Activated naive CD4-positive, alpha-beta T cell treated with anti-CD3 and anti-CD28 coated beads for 36 hours (primary cell): ENCODE measurements at regions not wholly inside any gene's neighbourhood (a gene's known extent, or its start where the extent isn't known, plus 50 kb on each side); places are given as distances from the start of the nearest gene placed in this dataset.

Source experiments
- CTCF ChIA-PET: fragments of 350-600 bp; sonication (Branson Sonifier 250); formaldehyde crosslinking; loops from one replicate; lab custom pipeline; 2021; ENCODE audit warnings: antibody characterized with exemption; lab: Charles Lee
- DNase-seq: peaks from one replicate; pipeline ENCODE4 v3.0.0-alpha.2; 2020
- H3K27ac Mint-ChIP-seq: one replicate; pipeline ENCODE4 v1.8.0; 2021; ENCODE audit warnings: mild to moderate bottlenecking, mixed read lengths
- H3K27me3 Mint-ChIP-seq: one replicate; pipeline ENCODE4 v1.8.0; 2021; ENCODE audit warnings: low read depth, mixed read lengths
- H3K36me3 Mint-ChIP-seq: one replicate; pipeline ENCODE4 v1.8.0; 2021; ENCODE audit warnings: low read depth, mixed read lengths
- H3K4me1 Mint-ChIP-seq: one replicate; pipeline ENCODE4 v1.8.0; 2021; ENCODE audit warnings: low read depth, mixed read lengths
- H3K4me3 Mint-ChIP-seq: one replicate; pipeline ENCODE4 v1.8.0; 2021; ENCODE audit warnings: mild to moderate bottlenecking, moderate library complexity, mixed read lengths
- H3K9me3 Mint-ChIP-seq: one replicate; pipeline ENCODE4 v1.8.0; 2021; ENCODE audit warnings: mixed read lengths
- intact Hi-C: fragments of 100-400 bp; cut with micrococcal nuclease; formaldehyde crosslinking; loops from one replicate; pipeline ENCODE4 v1.15.1; 2023

DNA sequence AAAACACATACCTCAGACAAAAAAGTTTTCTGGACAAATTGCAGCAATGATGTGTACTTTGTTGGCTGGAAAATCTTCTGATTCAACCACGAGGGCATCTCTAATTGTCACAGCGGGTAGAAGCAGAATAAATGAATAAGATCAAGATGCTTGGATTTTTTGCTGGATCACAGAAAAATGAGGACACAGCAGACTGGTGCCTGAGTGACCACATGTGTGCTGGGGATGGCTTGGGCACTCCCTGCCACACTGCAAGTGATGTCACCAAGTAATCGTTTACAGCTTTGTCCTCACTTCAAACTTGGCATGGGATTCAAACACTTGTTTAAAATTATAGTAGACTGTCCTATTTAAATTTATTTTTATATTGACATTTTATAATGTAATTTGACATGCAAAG, 557.0 kb downstream of the SPRY1 start:
- Mint-ChIP-seq H3K4me1 (no peaks in the 10 kb centered on the region), H3K4me3 (no peak overlapping the region), H3K9me3 (no peaks in the 10 kb centered on the region), H3K36me3 (no peaks in the 10 kb centered on the region), H3K27ac (no peak overlapping the region), H3K27me3 (no peaks in the 10 kb centered on the region)
- CTCF ChIA-PET, result no interaction called here
- intact Hi-C loops, result no loop called here
- DNase-seq, result no peak

DNA sequence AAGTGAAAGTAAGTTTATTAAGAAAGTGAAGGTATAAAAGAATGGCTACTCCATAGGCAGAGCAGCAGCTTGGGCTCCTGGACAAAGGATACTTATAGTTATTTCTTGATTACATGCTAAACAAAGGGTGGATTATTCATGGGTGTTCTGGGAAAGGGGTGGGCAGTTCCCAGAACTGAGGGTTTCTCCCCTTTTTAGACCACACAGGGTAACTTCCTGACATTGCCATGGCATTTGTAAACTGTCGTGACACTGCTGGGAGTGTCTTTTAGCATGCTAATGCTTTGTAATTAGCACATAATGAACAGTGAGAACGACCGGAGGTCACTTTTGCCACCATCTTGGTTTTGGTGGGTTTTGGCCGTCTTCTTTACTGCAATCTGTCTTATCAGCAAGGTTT, 557.6 kb downstream of the SPRY1 start:
- intact Hi-C loops, result no loop called here
- no peak overlapping the region for H3K4me3 Mint-ChIP-seq
- no peak for DNase-seq
- no peaks in the 10 kb centered on the region for H3K9me3 Mint-ChIP-seq
- H3K36me3 Mint-ChIP-seq, result no peaks in the 10 kb centered on the region
- no peak overlapping the region for H3K27ac Mint-ChIP-seq
- H3K27me3 Mint-ChIP-seq, result no peaks in the 10 kb centered on the region
- CTCF ChIA-PET, result no interaction called here
- no peaks in the 10 kb centered on the region for H3K4me1 Mint-ChIP-seq

DNA sequence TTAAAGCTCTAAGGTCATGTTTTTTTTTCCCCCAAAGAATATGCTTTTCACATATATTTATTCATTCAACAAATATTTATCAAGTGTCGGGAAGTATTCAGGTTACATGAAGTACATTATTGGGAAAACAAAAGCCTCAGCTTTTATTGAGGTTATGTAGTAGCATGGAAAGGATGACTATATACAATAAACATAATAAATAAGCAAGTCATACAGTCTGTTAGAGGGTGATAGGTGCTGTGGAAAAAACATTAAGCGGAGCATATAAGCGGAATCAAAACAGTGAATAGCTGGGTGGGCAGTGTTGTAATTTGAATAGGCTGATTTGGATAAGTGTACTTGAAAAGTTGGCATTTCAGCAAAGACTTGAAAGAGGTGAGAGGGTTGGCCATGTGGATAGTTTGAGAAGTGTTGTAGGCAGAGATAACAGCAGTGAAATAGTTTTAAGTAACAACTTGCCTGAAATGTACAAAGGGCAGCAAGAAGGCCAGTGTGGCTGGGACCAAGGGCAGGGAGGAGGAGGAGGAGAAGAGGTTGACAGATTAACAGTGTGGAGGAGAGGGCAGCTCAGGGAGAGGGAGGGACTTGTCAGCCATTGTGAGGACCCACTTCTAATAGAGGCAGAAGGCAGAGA, 558.7 kb downstream of the SPRY1 start:
- no peak for DNase-seq
- intact Hi-C loops, result no loop called here
- Mint-ChIP-seq H3K4me1 (no peaks in the 10 kb centered on the region), H3K27me3 (no peaks in the 10 kb centered on the region), H3K27ac (no peak overlapping the region), H3K4me3 (no peak overlapping the region), H3K36me3 (no peaks in the 10 kb centered on the region), H3K9me3 (no peaks in the 10 kb centered on the region)
- CTCF ChIA-PET, result no interaction called here

DNA sequence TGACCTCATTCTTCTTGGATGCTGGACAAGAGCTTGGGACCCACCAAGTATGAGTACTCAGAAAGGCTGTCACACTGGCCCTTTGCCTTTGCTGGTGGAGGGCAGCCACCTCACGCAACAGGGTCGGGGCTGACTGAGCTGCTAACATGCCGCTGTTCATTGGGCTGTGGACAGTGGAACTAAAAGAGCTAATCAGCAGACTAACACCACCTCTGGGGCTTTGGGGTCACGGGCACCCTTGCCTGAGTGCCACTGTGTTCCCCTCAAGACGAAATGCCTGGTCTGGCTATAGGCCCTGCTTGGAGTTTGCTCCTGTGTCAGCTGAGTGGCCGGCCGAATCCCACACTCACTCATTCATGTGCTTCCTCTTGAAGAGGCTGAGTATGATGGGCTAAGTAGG, 559.6 kb downstream of the SPRY1 start:
- Mint-ChIP-seq H3K36me3 (no peaks in the 10 kb centered on the region), H3K27me3 (no peaks in the 10 kb centered on the region), H3K27ac (no peak overlapping the region), H3K4me3 (no peak overlapping the region), H3K4me1 (no peaks in the 10 kb centered on the region), H3K9me3 (no peaks in the 10 kb centered on the region)
- intact Hi-C loops, result no loop called here
- no peak for DNase-seq
- CTCF ChIA-PET, result no interaction called here

DNA sequence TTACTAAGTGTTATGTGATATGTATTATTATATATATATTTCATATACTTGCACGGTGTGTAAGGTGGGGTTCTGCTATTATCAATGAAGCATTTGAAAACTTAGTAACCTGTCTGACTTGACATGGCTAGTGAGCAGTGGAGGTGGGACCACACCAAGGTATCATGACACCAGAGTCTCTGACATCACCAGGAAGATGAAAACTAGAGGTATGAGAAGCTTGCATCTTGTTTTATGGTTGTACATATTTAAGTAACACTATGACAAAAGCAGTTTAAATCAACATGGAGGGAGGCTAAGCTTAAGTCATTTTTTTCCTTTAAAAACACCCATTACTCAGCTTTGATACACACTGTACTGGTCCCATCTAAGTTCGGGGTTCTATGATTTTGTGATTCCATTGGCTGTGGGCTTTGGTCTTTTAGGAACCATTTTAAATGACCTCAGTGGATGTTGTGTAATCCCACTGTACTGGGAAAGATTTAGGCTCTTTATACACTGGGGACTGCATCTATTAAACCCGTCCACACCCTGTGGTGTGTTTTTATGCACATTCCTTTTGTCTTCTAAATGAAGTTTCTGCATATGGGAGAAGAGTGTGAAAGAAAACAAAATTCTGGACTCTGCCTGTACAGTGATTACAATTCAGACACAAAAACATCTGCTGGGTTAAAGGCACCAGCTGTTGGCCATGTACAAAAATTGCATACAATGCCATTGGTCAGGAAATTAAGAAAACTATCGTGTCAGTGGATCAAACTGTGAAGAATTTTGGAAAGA, 570.6 kb downstream of the SPRY1 start:
- CTCF ChIA-PET, result no interaction called here
- Mint-ChIP-seq H3K27ac (no peak overlapping the region), H3K36me3 (no peaks in the 10 kb centered on the region), H3K4me3 (no peak overlapping the region), H3K4me1 (no peaks in the 10 kb centered on the region), H3K9me3 (no peaks in the 10 kb centered on the region), H3K27me3 (no peaks in the 10 kb centered on the region)
- intact Hi-C loops, result no loop called here
- no peak for DNase-seq

DNA sequence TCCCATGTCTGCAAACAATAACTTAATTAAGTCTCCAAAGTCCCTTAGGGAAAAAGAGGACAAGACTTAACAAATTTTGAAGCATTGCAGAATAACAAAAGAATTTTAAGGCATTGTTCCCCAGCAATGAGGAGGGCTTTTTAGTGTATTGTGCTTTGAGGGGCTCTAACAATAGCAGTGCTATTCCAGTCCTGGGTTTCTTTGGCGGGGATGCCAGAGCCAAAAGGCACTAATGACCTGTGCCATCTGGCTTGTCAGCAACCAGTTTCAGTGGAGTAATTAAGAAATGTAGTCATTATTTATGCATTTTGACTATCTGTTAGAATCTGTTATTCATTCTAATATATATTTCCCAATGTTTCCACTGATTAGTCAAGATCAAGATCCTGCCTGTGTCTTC, 575.4 kb downstream of the SPRY1 start:
- H3K9me3 Mint-ChIP-seq, result no peaks in the 10 kb centered on the region
- no peaks in the 10 kb centered on the region for H3K36me3 Mint-ChIP-seq
- no peak for DNase-seq
- no peak overlapping the region for H3K27ac Mint-ChIP-seq
- CTCF ChIA-PET, result no interaction called here
- intact Hi-C loops, result no loop called here
- no peaks in the 10 kb centered on the region for H3K27me3 Mint-ChIP-seq
- no peak overlapping the region for H3K4me3 Mint-ChIP-seq
- no peaks in the 10 kb centered on the region for H3K4me1 Mint-ChIP-seq

DNA sequence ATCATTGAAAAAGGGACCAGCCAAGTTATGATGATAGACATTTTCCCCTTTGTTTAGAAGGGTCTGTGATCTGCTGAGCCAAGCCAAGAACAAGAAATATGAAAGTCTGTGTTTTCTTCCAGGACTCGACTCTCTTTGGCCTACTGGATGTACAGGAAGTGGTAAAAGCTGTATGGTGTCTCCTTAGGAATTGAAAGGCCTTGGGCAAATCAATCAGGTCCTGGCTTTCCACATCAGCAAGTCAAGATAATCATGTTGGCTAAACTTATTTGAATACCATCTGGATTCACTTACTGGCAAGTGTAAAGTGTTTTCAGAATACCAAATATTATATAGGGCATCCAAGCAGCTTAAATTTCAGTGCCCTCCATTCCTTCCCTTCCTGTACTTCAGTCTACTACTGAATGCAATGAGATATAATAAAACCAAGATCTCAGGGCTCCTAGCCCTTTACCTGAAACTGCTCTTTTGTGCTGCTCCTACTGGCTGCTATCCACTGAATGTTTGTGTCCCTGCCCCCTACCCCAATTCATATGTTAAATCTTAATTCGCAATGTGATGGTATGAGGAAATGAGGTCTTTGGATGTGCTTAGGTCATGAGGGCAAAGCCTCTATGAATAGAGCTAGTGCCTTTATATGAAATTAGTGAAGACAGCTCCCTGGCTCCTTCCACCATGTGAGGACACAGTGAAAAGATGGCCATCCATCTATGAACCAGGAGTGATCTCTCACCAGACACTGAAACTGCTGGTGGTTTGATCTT, 578.0 kb downstream of the SPRY1 start:
- no peak overlapping the region for H3K27ac Mint-ChIP-seq
- peaks cover 2% of the 10 kb centered on the region for H3K9me3 Mint-ChIP-seq
- intact Hi-C loops, result no loop called here
- no peaks in the 10 kb centered on the region for H3K36me3 Mint-ChIP-seq
- CTCF ChIA-PET, result no interaction called here
- H3K4me3 Mint-ChIP-seq, result no peak overlapping the region
- H3K27me3 Mint-ChIP-seq, result no peaks in the 10 kb centered on the region
- no peak for DNase-seq
- H3K4me1 Mint-ChIP-seq, result no peaks in the 10 kb centered on the region

DNA sequence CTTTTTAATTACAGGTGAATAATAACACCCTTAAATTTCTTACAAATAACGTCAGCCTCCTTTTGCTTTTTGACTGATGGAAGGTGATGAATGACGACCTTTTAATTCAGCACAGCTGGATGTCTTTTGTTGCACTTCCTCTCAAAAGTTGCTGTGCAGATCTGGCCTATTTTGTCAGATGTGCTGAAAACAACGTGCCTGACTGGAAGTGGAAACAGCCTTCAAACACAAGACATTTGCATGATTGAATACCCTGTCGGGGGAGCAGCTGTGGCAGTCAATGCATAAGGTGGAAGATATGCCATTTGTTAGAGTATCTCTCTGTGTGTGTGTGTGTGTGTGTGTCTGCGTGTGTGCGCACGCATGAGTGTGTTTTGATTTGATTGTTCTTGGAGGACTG, 579.7 kb downstream of the SPRY1 start:
- H3K4me3 Mint-ChIP-seq, result no peak overlapping the region
- no peaks in the 10 kb centered on the region for H3K4me1 Mint-ChIP-seq
- CTCF ChIA-PET, result no interaction called here
- H3K27ac Mint-ChIP-seq, result no peak overlapping the region
- DNase-seq, result no peak
- peaks cover 2% of the 10 kb centered on the region for H3K9me3 Mint-ChIP-seq
- intact Hi-C loops, result no loop called here
- H3K36me3 Mint-ChIP-seq, result no peaks in the 10 kb centered on the region
- no peaks in the 10 kb centered on the region for H3K27me3 Mint-ChIP-seq

DNA sequence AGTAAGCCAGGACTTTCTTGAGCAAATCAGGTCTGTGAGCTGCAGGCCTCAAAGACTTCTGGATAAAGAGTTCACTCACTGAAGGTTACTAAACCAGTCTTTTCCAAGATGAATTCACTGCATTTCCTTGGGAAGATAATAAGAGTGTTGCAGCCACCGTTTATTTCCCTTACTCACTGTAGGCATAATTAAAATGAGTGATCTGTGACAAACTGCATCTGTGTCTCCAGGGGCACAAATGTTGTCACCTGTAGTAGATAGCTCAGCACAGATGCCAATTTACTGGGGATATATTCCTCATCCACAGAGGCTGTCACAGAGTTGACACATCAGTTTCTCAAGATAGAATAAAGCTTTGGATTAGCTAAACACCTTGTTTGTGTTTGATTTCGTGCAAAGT, 580.2 kb downstream of the SPRY1 start:
- H3K36me3 Mint-ChIP-seq, result no peaks in the 10 kb centered on the region
- CTCF ChIA-PET, result no interaction called here
- intact Hi-C loops, result no loop called here
- no peak for DNase-seq
- H3K4me1 Mint-ChIP-seq, result no peaks in the 10 kb centered on the region
- H3K27me3 Mint-ChIP-seq, result no peaks in the 10 kb centered on the region
- no peak overlapping the region for H3K27ac Mint-ChIP-seq
- peaks cover 2% of the 10 kb centered on the region for H3K9me3 Mint-ChIP-seq
- no peak overlapping the region for H3K4me3 Mint-ChIP-seq

DNA sequence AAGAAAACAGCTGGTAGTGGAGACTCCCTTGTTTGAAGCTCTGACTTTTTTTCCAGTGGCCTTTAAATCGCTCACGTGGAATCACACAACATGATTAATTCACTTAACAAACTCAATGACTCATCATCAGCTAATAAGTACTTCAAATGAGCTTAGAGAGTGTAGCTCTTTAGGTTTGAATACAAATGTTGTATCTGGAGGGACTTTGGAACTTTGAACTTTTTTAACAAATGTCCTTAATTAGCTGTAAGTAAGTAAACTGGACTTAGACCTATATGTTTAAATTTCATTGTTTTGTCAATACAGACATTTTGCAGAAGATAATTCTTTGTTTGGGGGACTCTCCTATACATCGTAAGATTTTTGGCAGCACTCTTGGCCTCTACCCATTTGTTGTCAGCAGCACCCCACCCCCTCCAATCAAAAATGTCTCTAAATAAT, 581.1 kb downstream of the SPRY1 start:
- Mint-ChIP-seq H3K4me3 (no peak overlapping the region), H3K9me3 (peaks cover 2% of the 10 kb centered on the region), H3K27me3 (no peaks in the 10 kb centered on the region), H3K27ac (no peak overlapping the region), H3K36me3 (no peaks in the 10 kb centered on the region), H3K4me1 (no peaks in the 10 kb centered on the region)
- no peak for DNase-seq
- intact Hi-C loops, result no loop called here
- CTCF ChIA-PET, result no interaction called here

DNA sequence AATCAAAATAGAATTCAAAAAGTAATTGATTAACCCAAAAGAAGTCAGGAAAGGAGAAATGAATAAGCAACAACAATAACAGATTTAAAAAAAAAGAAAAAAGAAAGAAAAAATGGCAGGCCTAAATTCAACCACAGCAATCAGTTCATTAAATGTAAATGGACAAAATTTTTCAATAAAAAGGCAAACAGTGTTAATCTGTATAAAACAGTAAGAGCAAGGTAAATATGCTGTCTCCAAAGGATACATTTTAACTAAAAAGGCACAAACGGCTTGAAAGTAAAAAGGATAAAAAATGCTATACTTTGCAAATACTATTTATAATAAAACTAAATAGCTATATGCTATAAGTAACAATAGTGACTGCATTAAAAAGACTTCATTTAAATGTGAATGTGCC, 582.0 kb downstream of the SPRY1 start:
- Mint-ChIP-seq H3K9me3 (peaks cover 2% of the 10 kb centered on the region), H3K4me3 (no peak overlapping the region), H3K27me3 (no peaks in the 10 kb centered on the region), H3K36me3 (no peaks in the 10 kb centered on the region), H3K27ac (no peak overlapping the region), H3K4me1 (no peaks in the 10 kb centered on the region)
- CTCF ChIA-PET, result no interaction called here
- intact Hi-C loops, result no loop called here
- no peak for DNase-seq

DNA sequence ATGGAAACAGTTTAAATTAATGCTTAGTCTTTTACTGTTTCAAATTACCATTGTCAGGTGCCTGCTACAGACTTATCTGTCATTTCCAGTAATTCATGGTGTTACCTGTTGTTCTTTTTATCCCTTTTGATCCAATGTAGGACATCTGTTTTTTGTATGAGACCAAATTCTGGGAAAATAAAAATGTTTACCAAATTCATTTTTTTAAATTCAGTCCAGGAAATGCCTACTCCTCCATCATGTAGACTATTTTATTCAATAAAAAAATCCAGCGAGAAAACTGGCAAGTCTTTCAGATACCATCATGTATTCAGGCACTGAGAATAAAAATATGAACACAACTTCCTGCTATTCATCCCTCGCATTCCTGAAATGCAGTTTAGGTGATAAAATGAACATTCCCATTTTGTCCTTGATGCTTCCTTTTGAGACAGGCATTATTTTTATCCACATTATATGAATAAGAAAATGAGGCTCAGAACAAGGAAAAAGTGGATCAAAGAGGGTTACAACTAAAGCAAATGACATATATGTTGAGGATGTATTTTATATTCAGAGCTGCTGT, 584.2 kb downstream of the SPRY1 start:
- intact Hi-C loops, result no loop called here
- Mint-ChIP-seq H3K4me3 (no peak overlapping the region), H3K27me3 (no peaks in the 10 kb centered on the region), H3K9me3 (peaks cover 2% of the 10 kb centered on the region), H3K27ac (no peak overlapping the region), H3K36me3 (no peaks in the 10 kb centered on the region), H3K4me1 (no peaks in the 10 kb centered on the region)
- DNase-seq, result no peak
- CTCF ChIA-PET, result no interaction called here
